SK-N-SH (cell line): ENCODE measurements at regions not wholly inside any gene's neighbourhood (a gene's known extent, or its start where the extent isn't known, plus 50 kb on each side); places are given as distances from the start of the nearest gene placed in this dataset.

Source experiments
- CTCF ChIA-PET: fragments of 300-600, 350-600 bp; formaldehyde crosslinking; extraction: SDS; loops from one replicate; lab custom pipeline; 2021; lab: Yijun Ruan, JAX
- POLR2A ChIA-PET: fragments of 350-600 bp; sonication (Branson Sonifier 250); formaldehyde crosslinking; extraction: SDS; loops from one replicate; lab custom pipeline; 2020; ENCODE audit warnings: antibody characterized with exemption, inconsistent platforms; lab: Yijun Ruan, JAX
- DNase-seq: peaks from one replicate; pipeline ENCODE4 v3.0.0; 2012
- H2AFZ ChIP-seq: fragments of 200-600 bp; sonication (generic); 2 replicates; pipeline ENCODE4 v1.8.1; 2016; ENCODE audit warnings: antibody characterized with exemption, mild to moderate bottlenecking, low read depth
- H3F3A ChIP-seq: fragments of 200-600 bp; sonication (generic); replicated peaks from 2 replicates; pipeline ENCODE3; 2016; ENCODE audit warnings: antibody characterized with exemption, mild to moderate bottlenecking; ENCODE audit not compliant: insufficient read depth
- H3K27ac ChIP-seq, 2 experiments: fragments of 200-500 bp in 1 of 2; fragments of 200-600 bp in 1 of 2; sonication (Bioruptor generic) in 1 of 2; sonication (generic), shearing (Covaris generic) in 1 of 2; 2 replicates each; pipeline versions ENCODE4 v1.5.1 to v1.6.1; 2014 to 2016; ENCODE audit warnings: low read depth in 2 of 2, inconsistent platforms in 1 of 2, low read length in 1 of 2, mild to moderate bottlenecking in 1 of 2, mixed read lengths in 1 of 2
- H3K27me3 ChIP-seq: fragments of 200-600 bp; sonication (generic), shearing (Covaris generic); 2 replicates; pipeline ENCODE4 v1.6.1; 2016; ENCODE audit warnings: mixed run types; ENCODE audit not compliant: insufficient read depth
- H3K36me3 ChIP-seq, 2 experiments: fragments of 200-500 bp in 1 of 2; fragments of 200-600 bp in 1 of 2; sonication (Bioruptor generic) in 1 of 2; sonication (generic) in 1 of 2; replicated peaks in 1 of 2; 2 replicates each; pipeline versions ENCODE3 to v1.5.1; 2014 to 2016; ENCODE audit warnings: low read length in 1 of 2, mild to moderate bottlenecking in 1 of 2; ENCODE audit not compliant: insufficient read depth in 2 of 2, control insufficient read depth in 1 of 2
- H3K4me1 ChIP-seq, 2 experiments: fragments of 200-500 bp in 1 of 2; fragments of 200-600 bp in 1 of 2; sonication (Bioruptor generic) in 1 of 2; sonication (generic), shearing (Covaris generic) in 1 of 2; 2 replicates each; pipeline versions ENCODE4 v1.5.1 to v1.6.1; 2014 to 2016; ENCODE audit warnings: low read depth in 1 of 2, low read length in 1 of 2, mixed run types in 1 of 2; ENCODE audit not compliant: insufficient read depth in 2 of 2, control insufficient read depth in 1 of 2
- H3K4me2 ChIP-seq: fragments of 200-600 bp; sonication (generic), shearing (Covaris generic); 2 replicates; pipeline ENCODE4 v1.6.1; 2017; ENCODE audit warnings: mixed run types
- H3K4me3 ChIP-seq, 2 experiments: fragments of 200-500 bp in 1 of 2; fragments of 200-600 bp in 1 of 2; sonication (Bioruptor generic) in 1 of 2; sonication (generic), shearing (Covaris generic) in 1 of 2; 2 replicates each; pipeline versions ENCODE4 v1.5.1 to v1.8.1; 2014 to 2016; ENCODE audit warnings: low read depth in 2 of 2, inconsistent platforms in 1 of 2, low read length in 1 of 2, mild to moderate bottlenecking in 1 of 2, mixed read lengths in 1 of 2, moderate library complexity in 1 of 2
- H3K79me2 ChIP-seq: fragments of 200-600 bp; sonication (generic); 2 replicates; pipeline ENCODE4 v1.8.1; 2017; ENCODE audit warnings: mild to moderate bottlenecking; ENCODE audit not compliant: insufficient read depth
- H3K9ac ChIP-seq: fragments of 200-600 bp; sonication (generic); 2 replicates; pipeline ENCODE4 v1.6.1; 2017; ENCODE audit warnings: mixed run types
- H3K9me2 ChIP-seq: fragments of 200-600 bp; sonication (generic); 2 replicates; pipeline ENCODE4 v1.6.1; 2017; ENCODE audit warnings: mixed run types
- H3K9me3 ChIP-seq: fragments of 200-600 bp; sonication (generic); 2 replicates; pipeline ENCODE4 v1.6.1; 2017; ENCODE audit warnings: mixed run types, mild to moderate bottlenecking, moderate library complexity
- H4K20me1 ChIP-seq: fragments of 200-600 bp; sonication (generic); 2 replicates; pipeline ENCODE4 v1.6.1; 2017; ENCODE audit warnings: mild to moderate bottlenecking, mixed run types; ENCODE audit not compliant: insufficient read depth
- ELF1 ChIP-seq: IDR thresholded peaks from 2 replicates; pipeline ENCODE4 v1.4.0; 2012
- EP300 ChIP-seq, 2 experiments: IDR thresholded peaks; 2 replicates each; pipeline versions ENCODE4 v1.4.0 to v1.6.1; 2012; ENCODE audit warnings: borderline replicate concordance in 1 of 2, low read depth in 1 of 2, low read length in 1 of 2
- EZH2phosphoT487 ChIP-seq: fragments of 200-600 bp; sonication (generic); IDR thresholded peaks from 2 replicates; pipeline ENCODE4 v1.6.1; 2017; ENCODE audit warnings: low read depth, mixed run types, mild to moderate bottlenecking, antibody characterized with exemption, moderate library complexity, borderline replicate concordance
- FOSL2 ChIP-seq: IDR thresholded peaks from 2 replicates; pipeline ENCODE4 v1.4.0; 2012; ENCODE audit warnings: low read depth, mild to moderate bottlenecking, moderate library complexity, borderline replicate concordance
- FOXM1 ChIP-seq: IDR thresholded peaks from 2 replicates; pipeline ENCODE4 v1.4.0; 2012; ENCODE audit warnings: low read depth, mild to moderate bottlenecking
- GATA2 ChIP-seq: sonication (generic); formaldehyde crosslinking; IDR thresholded peaks from 2 replicates; pipeline ENCODE4 v1.5.0; 2020; ENCODE audit warnings: mild to moderate bottlenecking, missing genetic modification reagents
- JUND ChIP-seq: IDR thresholded peaks from 2 replicates; pipeline ENCODE4 v1.4.0; 2012
- MAX ChIP-seq: IDR thresholded peaks from 2 replicates; pipeline ENCODE4 v1.4.0; 2012; ENCODE audit warnings: low read depth
- MXI1 ChIP-seq: IDR thresholded peaks from 2 replicates; pipeline ENCODE4 v1.6.1; 2012; ENCODE audit warnings: mild to moderate bottlenecking, low read depth, low read length, improper control_type of control experiment
- NFIC ChIP-seq: IDR thresholded peaks from 2 replicates; pipeline ENCODE4 v1.4.0; 2012; ENCODE audit warnings: borderline replicate concordance
- NRF1 ChIP-seq: IDR thresholded peaks from 2 replicates; pipeline ENCODE4 v1.6.1; 2012; ENCODE audit warnings: low read depth, mild to moderate bottlenecking, low read length
- POLR2AphosphoS5 ChIP-seq: IDR thresholded peaks from 2 replicates; pipeline ENCODE4 v1.6.1; 2012; ENCODE audit warnings: low read depth, low read length
- RAD21 ChIP-seq: IDR thresholded peaks from 2 replicates; pipeline ENCODE4 v1.6.1; 2012; ENCODE audit warnings: mild to moderate bottlenecking, low read length
- RCOR1 ChIP-seq: fragments of 150-350 bp; IDR thresholded peaks from 2 replicates; pipeline ENCODE4 v1.6.1; 2017; ENCODE audit warnings: antibody characterized with exemption, low read length
- RFX5 ChIP-seq: IDR thresholded peaks from 2 replicates; pipeline ENCODE4 v1.6.1; 2012; ENCODE audit warnings: mild to moderate bottlenecking, improper control_type of control experiment, low read length
- RXRA ChIP-seq: IDR thresholded peaks from 2 replicates; pipeline ENCODE4 v1.4.0; 2012; ENCODE audit warnings: low read depth, mild to moderate bottlenecking, borderline replicate concordance
- SIN3A ChIP-seq: IDR thresholded peaks from 2 replicates; pipeline ENCODE4 v1.6.1; 2012; ENCODE audit warnings: low read depth, mild to moderate bottlenecking, low read length, moderate library complexity, borderline replicate concordance
- SMC3 ChIP-seq: IDR thresholded peaks from 2 replicates; pipeline ENCODE4 v1.6.1; 2012; ENCODE audit warnings: low read depth, low read length, improper control_type of control experiment
- TAF1 ChIP-seq: IDR thresholded peaks from 2 replicates; pipeline ENCODE4 v1.6.1; 2012; ENCODE audit warnings: low read depth, mild to moderate bottlenecking, low read length, moderate library complexity, borderline replicate concordance
- TEAD4 ChIP-seq: IDR thresholded peaks from 2 replicates; pipeline ENCODE4 v1.4.0; 2012; ENCODE audit warnings: mild to moderate bottlenecking, borderline replicate concordance; ENCODE audit not compliant: insufficient read depth
- YY1 ChIP-seq: IDR thresholded peaks from 2 replicates; pipeline ENCODE4 v1.4.0; 2012; ENCODE audit warnings: low read depth, mild to moderate bottlenecking
- whole genome bisulfite sequencing: methylation state at CpG from one replicate; pipeline ENCODE4 v1.1.6; 2017; ENCODE audit warnings: low lambda C conversion rate; 5-methylcytosine and 5-hydroxymethylcytosine counted together
- TF ChIP-seq, protein P1 (sequence below): IDR thresholded peaks from 2 replicates; pipeline ENCODE4 v1.4.0; 2012; ENCODE audit warnings: low read depth, borderline replicate concordance

- no peaks in the 10 kb centered on the region for H3K9me3 ChIP-seq
- DNase-seq: no peak
- H3K9ac ChIP-seq: no peak overlapping the region
- H3K4me1 ChIP-seq: peaks cover 0 to 1% of the 10 kb centered on the region in 2 experiments; a peak in 1 of 4 replicates
- H3K79me2 ChIP-seq: no peaks in the 10 kb centered on the region
- H3K9me2 ChIP-seq: no peaks in the 10 kb centered on the region
- H3K27ac ChIP-seq: no peak overlapping the region
- TF ChIP-seq RXRA (no peak), RCOR1 (no peak), NFIC (no peak), NRF1 (no peak), YY1 (no peak), RAD21 (no peak), MAX (no peak), FOXM1 (no peak)
- TF ChIP-seq, protein P1, sequence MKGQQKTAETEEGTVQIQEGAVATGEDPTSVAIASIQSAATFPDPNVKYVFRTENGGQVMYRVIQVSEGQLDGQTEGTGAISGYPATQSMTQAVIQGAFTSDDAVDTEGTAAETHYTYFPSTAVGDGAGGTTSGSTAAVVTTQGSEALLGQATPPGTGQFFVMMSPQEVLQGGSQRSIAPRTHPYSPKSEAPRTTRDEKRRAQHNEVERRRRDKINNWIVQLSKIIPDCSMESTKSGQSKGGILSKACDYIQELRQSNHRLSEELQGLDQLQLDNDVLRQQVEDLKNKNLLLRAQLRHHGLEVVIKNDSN: no peak
- no peaks in the 10 kb centered on the region for H3K36me3 ChIP-seq
- ChIA-PET CTCF (interaction anchor here (0.6 to 2.6 kb wide), 3 partner anchors 10 to 26 kb away, joined by 3 to 12 read pairs (median 6); no protein-coding TSS in a partner anchor), POLR2A (interaction anchor here (1.5 kb wide), 1 partner anchor 12 kb away, joined by 4 read pairs; no protein-coding TSS in a partner anchor)
- H4K20me1 ChIP-seq: no peaks in the 10 kb centered on the region
- H3F3A ChIP-seq: no peaks in the 10 kb centered on the region
- WGBS: 69% methylated on average over 4 of the region's 4 CpGs
- H3K4me2 ChIP-seq: no peak overlapping the region
- no peak overlapping the region for H2AFZ ChIP-seq
- H3K4me3 ChIP-seq: no peak overlapping the region
- H3K27me3 ChIP-seq: no peaks in the 10 kb centered on the region; the same call in none of the 2 replicates
Observed at GRCh38 chr9:38332625-38333024, 59.9 kb upstream of the ALDH1B1 start.

DNA sequence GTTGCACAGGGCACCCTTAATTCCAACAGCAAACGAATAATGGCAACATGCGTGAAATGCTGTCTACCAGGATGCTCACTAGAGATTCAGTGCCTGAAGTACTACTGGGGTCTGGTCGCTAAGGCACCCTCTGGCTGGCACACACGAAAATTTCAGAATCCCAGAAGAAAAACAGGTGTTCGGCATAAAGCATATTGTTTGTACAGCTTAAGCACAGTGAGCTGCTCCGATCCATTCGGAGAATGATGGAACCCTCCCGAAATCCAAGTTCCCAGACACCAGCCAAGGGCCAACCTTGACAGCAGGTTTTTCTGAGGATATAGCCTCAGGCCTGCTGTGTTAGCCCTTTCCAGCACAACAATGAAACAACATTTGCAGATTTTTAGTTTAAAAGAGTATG lies 61.4 kb upstream of the ALDH1B1 start:
- Histone ChIP-seq H3F3A (no peaks in the 10 kb centered on the region), H3K4me2 (no peak overlapping the region), H3K9me3 (no peaks in the 10 kb centered on the region), H3K27ac (no peak overlapping the region), H2AFZ (no peak overlapping the region), H3K36me3 (no peaks in the 10 kb centered on the region), H3K9me2 (no peaks in the 10 kb centered on the region), H3K79me2 (no peaks in the 10 kb centered on the region), H3K4me3 (no peak overlapping the region), H3K27me3 (peaks cover 4% of the 10 kb centered on the region), H3K9ac (no peak overlapping the region), H3K4me1 (no peaks in the 10 kb centered on the region), H4K20me1 (no peaks in the 10 kb centered on the region)
- 56% methylated on average over 8 of the region's 8 CpGs for WGBS
- no peak for TF ChIP-seq TEAD4
- TF ChIP-seq JUND: no peak
- TF ChIP-seq RXRA: no peak
- no peak for TF ChIP-seq TAF1
- no peak for TF ChIP-seq GATA2
- no peak for TF ChIP-seq EP300 (IDR thresholded peaks at IDR 0.05; ENCODE audit: borderline replicate concordance in 1 of 2, low read depth in 1 of 2, low read length in 1 of 2)
- TF ChIP-seq POLR2AphosphoS5: no peak
- no peak for TF ChIP-seq SMC3
- no peak for TF ChIP-seq RCOR1
- TF ChIP-seq NRF1: no peak
- TF ChIP-seq ELF1: no peak
- no peak for TF ChIP-seq RFX5
- TF ChIP-seq RAD21: no peak
- no peak for TF ChIP-seq MXI1
- no peak for TF ChIP-seq SIN3A
- no peak for TF ChIP-seq EZH2phosphoT487
- no peak for TF ChIP-seq FOSL2
- no peak for TF ChIP-seq YY1
- TF ChIP-seq, protein P1: no peak
- DNase-seq: no peak
- POLR2A ChIA-PET: no interaction called here
- CTCF ChIA-PET: interaction anchor here (0.6 to 1.3 kb wide), 3 partner anchors 29 to 418 kb away, joined by 3 to 5 read pairs (median 5); no protein-coding TSS in a partner anchor
